ENCODE measurements at regions not wholly inside any gene's neighbourhood (a gene's known extent, or its start where the extent isn't known, plus 50 kb on each side); places are given as distances from the start of the nearest gene placed in this dataset.
A peak's percentile ranks its signal among the peaks of the same experiment; 100 is the strongest.

DNA sequence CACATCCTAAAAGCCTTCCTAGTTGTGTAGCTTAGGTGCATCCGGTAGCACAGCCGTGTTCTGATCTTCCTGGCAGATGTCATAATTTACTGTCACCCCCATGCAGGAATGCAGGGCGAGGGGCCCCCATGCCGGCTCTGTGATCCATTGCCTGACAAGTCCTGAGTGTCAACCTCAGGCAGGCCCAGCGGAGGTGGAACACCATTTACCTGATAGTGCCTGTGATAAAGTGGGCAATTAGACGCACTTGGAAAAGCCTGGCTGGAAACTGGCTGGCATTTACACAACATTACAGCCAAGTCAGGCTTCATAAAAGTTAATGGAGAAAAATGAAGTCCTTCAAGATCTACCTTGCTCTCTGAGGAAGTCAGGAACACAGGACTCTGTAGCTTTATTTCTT is 521.4 kb upstream of the JAG1 start:
- TF ChIP-seq CTCF (IDR thresholded peaks at IDR 0.05; ENCODE audit: insufficient read depth, low read depth, low read length) (no peak), EZH2 (IDR thresholded peaks at IDR 0.05; ENCODE audit: insufficient read depth, low read length) (no peak)
- Histone ChIP-seq H3K27ac (ENCODE audit: low read depth, low read length) (no peak overlapping the region), H2AFZ (ENCODE audit: low read depth, low read length) (no peak overlapping the region), H3K36me3 (ENCODE audit: insufficient read depth, low read length) (no peaks in the 10 kb centered on the region), H3K4me1 (ENCODE audit: insufficient read depth, low read length) (peaks cover 13% of the 10 kb centered on the region), H3K4me2 (ENCODE audit: low read length) (no peak overlapping the region), H3K9ac (ENCODE audit: low read length) (no peak overlapping the region), H3K4me3 (ENCODE audit: insufficient read depth, low read depth, low read length) (no peak overlapping the region), H4K20me1 (ENCODE audit: insufficient read depth, low read length) (no peaks in the 10 kb centered on the region), H3K79me2 (ENCODE audit: insufficient read depth, low read length) (no peaks in the 10 kb centered on the region), H3K9me3 (ENCODE audit: insufficient read depth, low read depth, low read length) (no peaks in the 10 kb centered on the region), H3K27me3 (ENCODE audit: insufficient read depth, low read length) (no peaks in the 10 kb centered on the region)
- Mint-ChIP-seq H3K36me3 (ENCODE audit: low read depth, unreplicated experiment) (no peaks in the 10 kb centered on the region), H3K27ac (ENCODE audit: unreplicated experiment) (peak overlapping the region; percentile 86), H3K4me1 (ENCODE audit: low read depth, unreplicated experiment) (peaks cover 38% of the 10 kb centered on the region), H3K9me3 (ENCODE audit: unreplicated experiment) (no peaks in the 10 kb centered on the region), H3K27me3 (ENCODE audit: low read depth, unreplicated experiment) (no peaks in the 10 kb centered on the region), H3K4me3 (ENCODE audit: unreplicated experiment) (no peak overlapping the region)
- FAIRE-seq (no peak), DNase-seq (ENCODE audit: low read depth) (no peak)

DNA sequence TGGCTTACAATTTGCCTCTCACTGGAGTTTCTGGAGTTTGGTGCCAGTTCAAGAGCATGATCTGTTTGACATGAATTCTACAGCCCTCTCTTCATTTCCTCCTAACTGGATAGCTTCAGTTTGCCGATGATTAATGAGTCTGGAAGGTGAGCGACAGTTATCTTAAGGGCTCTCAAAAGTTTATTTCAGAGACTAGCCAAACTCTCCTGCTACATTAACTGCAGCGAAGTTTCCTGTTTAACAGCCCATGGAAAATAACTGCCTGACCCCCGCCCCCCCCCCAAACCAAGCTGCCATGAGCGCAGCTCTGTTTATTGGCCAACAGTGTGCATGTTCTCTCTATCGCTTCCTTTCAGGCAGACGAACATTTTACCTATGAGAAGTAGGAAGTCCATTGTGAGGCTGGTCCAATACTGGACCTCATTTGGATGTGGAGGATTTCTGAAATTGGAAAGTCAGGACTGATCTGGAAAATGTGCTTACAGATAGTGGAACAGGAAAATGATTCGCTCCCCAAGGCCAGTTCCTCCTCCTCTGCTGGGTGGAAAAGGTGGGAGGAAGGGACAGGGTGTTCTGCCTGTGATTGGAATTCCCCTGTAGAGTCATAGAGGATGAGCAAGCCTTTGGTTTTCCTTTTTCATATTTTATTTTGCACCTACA is 522.2 kb upstream of the JAG1 start:
- DNase-seq (ENCODE audit: low read depth) (peak; percentile 60), FAIRE-seq (peak; percentile 20)
- no peaks in the 10 kb centered on the region for H3K79me2 ChIP-seq (ENCODE audit: insufficient read depth, low read length)
- H3K27me3 ChIP-seq (ENCODE audit: insufficient read depth, low read length): no peaks in the 10 kb centered on the region
- no peaks in the 10 kb centered on the region for H3K36me3 ChIP-seq (ENCODE audit: insufficient read depth, low read length)
- H3K4me2 ChIP-seq (ENCODE audit: low read length): peak overlapping the region; percentile 68
- H3K9ac ChIP-seq (ENCODE audit: low read length): no peak overlapping the region
- H3K4me3 ChIP-seq (ENCODE audit: insufficient read depth, low read depth, low read length): no peak overlapping the region
- H3K9me3 ChIP-seq (ENCODE audit: insufficient read depth, low read depth, low read length): no peaks in the 10 kb centered on the region
- no peak for TF ChIP-seq EZH2 (IDR thresholded peaks at IDR 0.05; ENCODE audit: insufficient read depth, low read length)
- TF ChIP-seq CTCF (IDR thresholded peaks at IDR 0.05; ENCODE audit: insufficient read depth, low read depth, low read length): no peak
- no peaks in the 10 kb centered on the region for H3K36me3 Mint-ChIP-seq (ENCODE audit: low read depth, unreplicated experiment)
- H3K4me1 Mint-ChIP-seq (ENCODE audit: low read depth, unreplicated experiment): peaks cover 38% of the 10 kb centered on the region
- H3K4me3 Mint-ChIP-seq (ENCODE audit: unreplicated experiment): peak overlapping the region; percentile 36
- H3K9me3 Mint-ChIP-seq (ENCODE audit: unreplicated experiment): no peaks in the 10 kb centered on the region
- no peak overlapping the region for H2AFZ ChIP-seq (ENCODE audit: low read depth, low read length)
- H4K20me1 ChIP-seq (ENCODE audit: insufficient read depth, low read length): no peaks in the 10 kb centered on the region
- H3K27ac Mint-ChIP-seq (ENCODE audit: unreplicated experiment): peak overlapping the region; percentile 86
- H3K27me3 Mint-ChIP-seq (ENCODE audit: low read depth, unreplicated experiment): no peaks in the 10 kb centered on the region
- peaks cover 13% of the 10 kb centered on the region for H3K4me1 ChIP-seq (ENCODE audit: insufficient read depth, low read length)
- H3K27ac ChIP-seq (ENCODE audit: low read depth, low read length): peak overlapping the region; percentile 70

DNA sequence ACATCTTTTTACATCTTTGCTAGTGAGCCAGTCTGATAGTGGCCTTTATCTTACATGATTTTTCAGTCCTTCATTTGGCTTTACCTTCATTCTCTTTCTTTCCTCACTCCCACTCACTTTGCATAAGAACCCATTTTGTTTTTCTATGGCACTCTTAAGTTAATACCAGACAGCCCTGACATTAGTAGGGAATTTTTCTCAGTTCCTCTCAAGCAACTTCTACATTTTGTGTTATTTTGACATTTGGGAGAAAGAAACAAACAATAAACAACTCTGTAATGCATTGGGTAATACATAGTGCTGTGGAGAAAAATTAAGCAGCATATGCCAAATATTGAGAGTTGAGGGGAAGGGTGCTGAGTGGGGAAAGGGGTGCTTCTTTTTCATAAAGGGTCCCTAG is 524.1 kb upstream of the JAG1 start:
- Histone ChIP-seq H3K36me3 (ENCODE audit: insufficient read depth, low read length) (no peaks in the 10 kb centered on the region), H3K9me3 (ENCODE audit: insufficient read depth, low read depth, low read length) (no peaks in the 10 kb centered on the region), H4K20me1 (ENCODE audit: insufficient read depth, low read length) (no peaks in the 10 kb centered on the region), H3K27ac (ENCODE audit: low read depth, low read length) (no peak overlapping the region), H3K4me1 (ENCODE audit: insufficient read depth, low read length) (peaks cover 13% of the 10 kb centered on the region), H3K9ac (ENCODE audit: low read length) (no peak overlapping the region), H2AFZ (ENCODE audit: low read depth, low read length) (no peak overlapping the region), H3K4me2 (ENCODE audit: low read length) (no peak overlapping the region), H3K27me3 (ENCODE audit: insufficient read depth, low read length) (no peaks in the 10 kb centered on the region), H3K4me3 (ENCODE audit: insufficient read depth, low read depth, low read length) (no peak overlapping the region), H3K79me2 (ENCODE audit: insufficient read depth, low read length) (no peaks in the 10 kb centered on the region)
- FAIRE-seq (no peak), DNase-seq (ENCODE audit: low read depth) (no peak)
- H3K4me1 Mint-ChIP-seq (ENCODE audit: low read depth, unreplicated experiment): peaks cover 31% of the 10 kb centered on the region
- H3K9me3 Mint-ChIP-seq (ENCODE audit: unreplicated experiment): no peaks in the 10 kb centered on the region
- TF ChIP-seq EZH2 (IDR thresholded peaks at IDR 0.05; ENCODE audit: insufficient read depth, low read length): no peak
- no peak for TF ChIP-seq CTCF (IDR thresholded peaks at IDR 0.05; ENCODE audit: insufficient read depth, low read depth, low read length)
- H3K27me3 Mint-ChIP-seq (ENCODE audit: low read depth, unreplicated experiment): no peaks in the 10 kb centered on the region
- no peaks in the 10 kb centered on the region for H3K36me3 Mint-ChIP-seq (ENCODE audit: low read depth, unreplicated experiment)
- no peak overlapping the region for H3K27ac Mint-ChIP-seq (ENCODE audit: unreplicated experiment)
- no peak overlapping the region for H3K4me3 Mint-ChIP-seq (ENCODE audit: unreplicated experiment)
